ACC112 (cell line): ENCODE measurements at regions not wholly inside any gene's neighbourhood (a gene's known extent, or its start where the extent isn't known, plus 50 kb on each side); places are given as distances from the start of the nearest gene placed in this dataset.
"Not testable (repeated sequence)": the region's sequence is repeated elsewhere in the genome, so short reads cannot be mapped to it uniquely, and the experiment has no call there.

Experiments
- H2AFZ ChIP-seq: fragments of 200-600 bp; sonication (generic); one replicate; pipeline ENCODE4 v1.6.0; 2017; ENCODE audit warnings: antibody characterized with exemption, low read length; ENCODE audit not compliant: unreplicated experiment
- H3K27ac ChIP-seq: fragments of 200-600 bp; sonication (generic); 2 replicates; pipeline ENCODE4 v1.5.1; 2014; ENCODE audit warnings: low read depth, mild to moderate bottlenecking, antibody characterized with exemption, low read length, moderate library complexity
- H3K27me3 ChIP-seq: fragments of 200-600 bp; sonication (generic); 2 replicates; pipeline ENCODE4 v1.6.1; 2014; ENCODE audit warnings: mild to moderate bottlenecking, antibody characterized with exemption, low read length, moderate library complexity, mixed read lengths; ENCODE audit not compliant: insufficient read depth
- H3K36me3 ChIP-seq: fragments of 200-600 bp; sonication (generic); 2 replicates; pipeline ENCODE4 v1.6.1; 2016; ENCODE audit warnings: mild to moderate bottlenecking, antibody characterized with exemption, low read length, moderate library complexity, mixed read lengths; ENCODE audit not compliant: insufficient read depth
- H3K4me1 ChIP-seq: fragments of 200-600 bp; sonication (generic); one replicate; pipeline ENCODE4 v1.6.1; 2016; ENCODE audit warnings: low read length, mixed read lengths; ENCODE audit not compliant: insufficient read depth, unreplicated experiment, control insufficient read depth
- H3K4me3 ChIP-seq: fragments of 200-600 bp; sonication (generic); 2 replicates; pipeline ENCODE4 v1.5.1; 2014; ENCODE audit warnings: mild to moderate bottlenecking, low read depth, low read length
- H3K79me2 ChIP-seq: fragments of 200-600 bp; sonication (generic); one replicate; pipeline ENCODE4 v1.6.0; 2016; ENCODE audit warnings: low read length; ENCODE audit not compliant: control insufficient read depth, unreplicated experiment, insufficient read depth

DNA sequence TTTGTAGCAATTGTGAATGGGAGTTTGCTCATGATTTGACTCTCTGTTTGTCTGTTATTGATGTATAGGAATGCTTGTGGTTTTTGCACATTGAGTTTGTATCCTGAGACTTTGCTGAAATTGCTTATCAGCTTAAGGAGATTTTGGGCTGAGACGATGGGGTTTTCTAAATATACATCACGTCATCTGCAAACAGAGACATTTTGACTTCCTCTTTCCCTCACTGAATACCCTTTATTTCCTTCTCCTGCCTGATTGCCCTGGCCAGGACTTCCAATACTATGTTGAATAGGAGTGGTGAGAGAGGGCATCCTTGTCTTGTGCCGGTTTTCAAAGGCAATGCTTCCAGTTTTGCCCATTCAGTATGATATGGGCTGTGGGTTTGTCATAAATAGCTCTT is 96.6 kb downstream of the EBLN1 start:
- H3K79me2 ChIP-seq, H3K4me3 ChIP-seq, H3K4me1 ChIP-seq, H3K27ac ChIP-seq, H2AFZ ChIP-seq, H3K36me3 ChIP-seq: not testable (repeated sequence)
- peaks cover 19% of the 10 kb centered on the region for H3K27me3 ChIP-seq

DNA sequence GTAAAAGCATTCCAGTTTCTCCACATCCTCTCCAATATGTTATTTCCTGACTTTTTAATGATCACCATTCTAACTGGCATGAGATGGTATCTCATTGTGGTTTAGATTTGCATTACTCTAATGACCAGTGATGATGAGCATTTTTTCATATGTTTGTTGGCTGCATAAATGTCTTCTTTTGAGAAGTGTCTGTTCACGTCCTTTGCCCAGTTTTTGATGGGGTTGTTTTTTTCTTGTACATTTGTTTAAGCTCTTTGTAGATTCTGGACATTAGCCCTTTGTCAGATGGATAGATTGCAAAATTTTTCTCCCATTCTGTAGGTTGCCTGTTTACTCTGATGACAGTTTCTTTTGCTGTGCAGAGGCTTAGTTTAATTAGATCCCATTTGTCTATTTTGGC is 97.7 kb downstream of the EBLN1 start:
- H3K4me3 ChIP-seq, H3K4me1 ChIP-seq, H3K36me3 ChIP-seq, H3K79me2 ChIP-seq, H3K27ac ChIP-seq, H2AFZ ChIP-seq: not testable (repeated sequence)
- H3K27me3 ChIP-seq: peaks cover 19% of the 10 kb centered on the region

- not testable (repeated sequence) for H2AFZ ChIP-seq, H3K27ac ChIP-seq, H3K4me1 ChIP-seq, H3K79me2 ChIP-seq, H3K36me3 ChIP-seq, H3K4me3 ChIP-seq
- peaks cover 19% of the 10 kb centered on the region for H3K27me3 ChIP-seq
These were observed 98.2 kb downstream of the EBLN1 start for GRCh38 chr10:22119575-22119974.

GRCh38 chr10:22111705-22112104 is 106.1 kb downstream of the EBLN1 start:
- H3K27ac ChIP-seq: no peak overlapping the region
- H3K36me3 ChIP-seq: no peaks in the 10 kb centered on the region
- no peak overlapping the region for H2AFZ ChIP-seq
- peaks cover 28% of the 10 kb centered on the region; the same call in 1 of the 2 replicates for H3K27me3 ChIP-seq
- no peaks in the 10 kb centered on the region for H3K79me2 ChIP-seq
- no peak overlapping the region for H3K4me3 ChIP-seq
- H3K4me1 ChIP-seq: no peaks in the 10 kb centered on the region

DNA sequence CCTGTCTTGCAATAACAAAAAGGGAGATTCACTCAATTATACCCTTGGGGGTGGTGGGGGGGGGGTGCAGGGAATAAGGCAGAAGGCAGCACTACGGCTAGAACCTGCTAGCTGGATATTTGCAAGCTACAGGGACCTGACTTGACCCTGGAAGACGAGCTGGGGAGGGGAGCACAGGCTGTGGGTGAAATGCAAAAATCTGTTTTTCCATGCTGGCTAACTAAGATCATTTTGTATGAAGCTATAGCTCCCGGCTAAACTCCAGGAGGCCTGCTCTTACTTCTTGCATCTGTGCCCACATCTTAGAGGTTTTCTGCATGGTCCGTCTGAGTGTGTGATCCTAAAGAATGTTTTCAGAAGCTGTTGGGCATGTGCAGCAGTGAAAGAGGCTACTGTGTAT is 106.6 kb downstream of the EBLN1 start:
- Histone ChIP-seq H3K4me3 (no peak overlapping the region), H3K4me1 (no peaks in the 10 kb centered on the region), H3K79me2 (no peaks in the 10 kb centered on the region), H3K27me3 (peaks cover 28% of the 10 kb centered on the region; the same call in 1 of the 2 replicates), H3K36me3 (no peaks in the 10 kb centered on the region), H3K27ac (no peak overlapping the region), H2AFZ (no peak overlapping the region)

- Histone ChIP-seq H3K36me3 (no peaks in the 10 kb centered on the region), H3K27ac (no peak overlapping the region), H3K4me3 (no peak overlapping the region), H3K79me2 (no peaks in the 10 kb centered on the region), H3K27me3 (peaks cover 28% of the 10 kb centered on the region; the same call in 1 of the 2 replicates), H3K4me1 (no peaks in the 10 kb centered on the region), H2AFZ (no peak overlapping the region)
These were observed 107.1 kb downstream of the EBLN1 start for GRCh38 chr10:22110761-22111160.

DNA sequence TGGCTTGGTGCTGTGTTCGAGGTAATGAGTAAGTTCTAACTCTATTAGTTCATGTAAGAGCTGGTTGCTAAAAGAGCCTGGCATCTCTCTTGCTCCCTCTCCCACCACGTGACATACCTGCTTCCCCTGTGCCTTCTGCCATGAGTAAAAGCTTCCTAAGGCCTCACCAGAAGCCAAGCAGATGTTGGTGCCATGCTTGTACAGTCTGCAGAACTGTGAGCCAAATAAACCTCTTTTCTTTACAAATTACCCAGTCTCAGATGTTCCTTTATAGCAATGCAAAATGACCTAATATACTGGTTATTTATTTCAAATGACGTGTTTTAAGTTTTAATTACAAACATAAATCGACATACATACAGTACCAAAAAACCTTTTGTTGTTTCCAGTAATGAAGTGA is 101.7 kb upstream of the DNAJC1 start:
- no peak overlapping the region for H3K27ac ChIP-seq
- H3K4me1 ChIP-seq: no peaks in the 10 kb centered on the region
- H3K36me3 ChIP-seq: no peaks in the 10 kb centered on the region
- H2AFZ ChIP-seq: no peak overlapping the region
- H3K27me3 ChIP-seq: peaks cover 29% of the 10 kb centered on the region; the same call in 1 of the 2 replicates
- no peak overlapping the region for H3K4me3 ChIP-seq
- H3K79me2 ChIP-seq: no peaks in the 10 kb centered on the region

DNA sequence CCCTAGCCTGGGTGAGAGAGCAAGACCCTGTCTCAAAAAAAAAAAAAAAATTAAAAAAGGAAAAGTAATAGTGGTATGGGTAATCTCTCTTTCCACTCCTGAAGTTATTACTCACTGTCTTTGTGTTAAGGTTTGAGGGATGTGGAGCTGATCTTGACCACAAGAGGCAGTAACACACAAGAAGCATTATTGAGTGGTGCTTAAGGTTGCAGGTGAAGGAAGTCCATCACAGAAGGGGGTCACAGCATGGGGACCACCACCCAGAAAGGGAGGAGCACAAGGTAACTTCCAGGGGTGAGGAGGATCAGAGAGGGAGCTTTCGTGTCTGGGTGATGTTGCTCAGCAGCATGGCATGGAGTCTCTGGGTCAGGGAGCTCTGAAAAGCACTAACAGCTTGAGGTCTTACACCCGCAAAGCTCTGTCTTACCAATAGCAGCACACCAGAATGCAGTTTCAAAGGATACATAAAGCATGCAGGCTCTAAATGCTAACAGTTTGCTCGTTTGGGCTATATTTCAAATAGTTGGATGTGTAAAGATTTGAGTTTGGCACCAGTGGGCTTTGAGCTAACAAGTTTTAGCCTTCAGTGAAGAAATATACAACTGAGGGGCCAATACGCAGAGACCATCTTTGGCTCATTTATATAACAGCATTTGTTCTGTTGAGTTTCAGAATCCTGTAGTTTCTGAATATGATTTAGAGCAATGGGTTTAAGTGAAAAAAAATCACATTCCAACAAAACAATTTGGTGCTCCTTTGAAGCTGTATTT is 100.4 kb upstream of the DNAJC1 start:
- Histone ChIP-seq H3K79me2 (no peaks in the 10 kb centered on the region), H3K27ac (no peak overlapping the region), H2AFZ (no peak overlapping the region), H3K27me3 (peaks cover 23% of the 10 kb centered on the region; the same call in 1 of the 2 replicates), H3K36me3 (no peaks in the 10 kb centered on the region), H3K4me3 (no peak overlapping the region), H3K4me1 (no peaks in the 10 kb centered on the region)

DNA sequence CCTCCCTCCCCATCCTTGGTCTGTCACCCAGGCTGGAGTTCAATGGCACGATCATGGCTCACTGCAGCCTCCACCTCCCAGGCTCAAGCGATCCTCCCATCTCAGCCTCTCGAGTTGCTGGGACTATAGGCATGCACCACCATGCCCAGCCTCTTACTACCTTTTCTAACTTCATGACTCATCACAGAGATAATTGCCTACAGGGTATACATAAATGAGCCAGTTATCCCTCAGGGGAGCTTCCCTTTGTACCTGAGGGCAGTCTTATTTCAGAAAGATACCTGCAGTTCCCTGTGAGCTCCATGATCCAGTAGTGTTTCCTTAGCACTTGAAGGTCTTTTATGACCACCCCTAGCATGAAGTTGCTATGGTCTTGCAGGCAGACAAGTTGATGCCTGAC is 94.2 kb upstream of the DNAJC1 start:
- no peak overlapping the region for H2AFZ ChIP-seq
- no peaks in the 10 kb centered on the region for H3K4me1 ChIP-seq
- no peak overlapping the region for H3K27ac ChIP-seq
- no peak overlapping the region for H3K4me3 ChIP-seq
- 0 out of 2 replicates have a peak, but pooled peaks cover 13% of the 10 kb centered on the region for H3K27me3 ChIP-seq
- H3K79me2 ChIP-seq: no peaks in the 10 kb centered on the region
- no peaks in the 10 kb centered on the region for H3K36me3 ChIP-seq

DNA sequence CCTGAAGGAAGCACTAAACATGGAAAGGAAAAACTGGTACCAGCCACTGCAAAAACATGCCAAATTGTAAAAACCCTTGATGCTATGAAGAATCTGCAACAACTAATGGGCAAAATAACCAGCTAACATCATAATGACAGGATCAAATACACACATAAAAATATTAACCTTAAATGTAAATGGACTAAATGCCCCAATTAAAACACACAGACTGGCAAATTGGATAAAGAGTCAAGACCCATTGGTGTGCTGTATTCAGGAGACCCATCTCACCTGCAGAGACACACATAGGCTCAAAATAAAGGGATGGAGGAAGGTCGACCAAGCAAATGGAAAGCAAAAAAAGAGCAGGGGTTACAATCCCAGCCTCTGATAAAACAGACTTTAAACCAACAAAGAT is 87.7 kb upstream of the DNAJC1 start:
- not testable (repeated sequence) for H3K27me3 ChIP-seq, H3K27ac ChIP-seq, H3K4me1 ChIP-seq, H3K79me2 ChIP-seq, H2AFZ ChIP-seq, H3K36me3 ChIP-seq, H3K4me3 ChIP-seq

GRCh38 chr10:22087402-22087738 is 83.8 kb upstream of the DNAJC1 start:
- H3K36me3 ChIP-seq: no peaks in the 10 kb centered on the region
- peaks cover 28% of the 10 kb centered on the region for H3K27me3 ChIP-seq
- no peaks in the 10 kb centered on the region for H3K79me2 ChIP-seq
- H2AFZ ChIP-seq: no peak overlapping the region
- no peak overlapping the region; the same call in 1 of the 2 replicates for H3K4me3 ChIP-seq
- H3K4me1 ChIP-seq: peaks cover 8% of the 10 kb centered on the region
- H3K27ac ChIP-seq: no peak overlapping the region
